HG03457 (cell line): ENCODE measurements at regions not wholly inside any gene's neighbourhood (a gene's known extent, or its start where the extent isn't known, plus 50 kb on each side); places are given as distances from the start of the nearest gene placed in this dataset.
"Not testable (repeated sequence)": the region's sequence is repeated elsewhere in the genome, so short reads cannot be mapped to it uniquely, and the experiment has no call there.

ENCODE experiments used
- ATAC-seq: cut with Tn5 transposase; IDR thresholded peaks from one replicate; pipeline ENCODE4 v1.9.1; 2021; ENCODE audit warnings: moderate number of reproducible peaks; ENCODE audit not compliant: unreplicated experiment

DNA sequence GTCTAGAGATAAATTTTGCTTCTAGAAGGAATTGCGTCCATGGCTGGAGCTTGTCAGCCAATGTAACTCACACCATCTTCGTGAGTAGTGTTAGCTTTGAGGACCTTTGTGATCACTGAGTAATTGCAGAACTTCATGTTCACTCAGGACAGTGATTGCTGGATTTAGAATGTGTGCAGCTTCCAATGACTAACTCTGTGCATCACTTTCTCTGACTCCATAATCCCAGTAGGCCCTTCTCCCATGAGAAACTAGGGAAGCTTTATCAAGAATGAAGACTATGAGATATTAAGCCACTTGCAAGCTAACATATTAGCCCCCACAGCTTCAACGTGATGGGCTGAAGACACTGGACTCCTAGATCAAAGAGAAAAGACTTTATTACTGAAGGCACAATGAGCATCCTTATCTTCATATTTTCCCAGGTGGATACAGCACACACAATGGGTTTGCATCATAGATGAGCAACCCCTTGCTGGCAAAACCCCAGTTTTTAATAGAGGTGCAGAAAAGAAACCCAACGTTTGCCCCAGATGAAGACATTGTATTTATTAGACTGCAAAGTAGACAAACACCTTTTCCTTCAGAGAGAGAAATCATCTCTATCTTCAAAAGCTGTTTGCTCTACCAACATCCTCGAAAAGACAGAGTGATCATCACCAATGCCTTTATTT lies 561.0 kb downstream of the LTN1 start:
- no peak for ATAC-seq

DNA sequence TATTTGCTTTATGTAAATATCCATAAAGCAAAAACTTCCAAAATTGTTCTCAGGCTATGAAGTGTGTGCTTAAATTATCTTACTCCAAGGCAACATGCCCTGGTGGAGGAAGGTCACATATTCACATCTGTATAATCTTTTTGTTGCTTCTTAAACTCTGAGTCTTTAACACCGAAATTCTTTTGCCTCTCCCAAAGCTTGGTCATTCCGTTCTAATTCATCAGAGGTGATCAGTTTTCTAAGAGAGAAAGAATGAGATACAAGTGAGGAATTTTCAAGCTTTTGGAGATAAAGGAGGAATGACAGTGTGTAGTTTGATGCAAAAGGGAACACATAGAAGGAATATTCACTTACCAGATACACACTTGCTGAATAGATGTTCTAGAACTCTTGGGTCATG lies 561.7 kb downstream of the LTN1 start:
- ATAC-seq: no peak

DNA sequence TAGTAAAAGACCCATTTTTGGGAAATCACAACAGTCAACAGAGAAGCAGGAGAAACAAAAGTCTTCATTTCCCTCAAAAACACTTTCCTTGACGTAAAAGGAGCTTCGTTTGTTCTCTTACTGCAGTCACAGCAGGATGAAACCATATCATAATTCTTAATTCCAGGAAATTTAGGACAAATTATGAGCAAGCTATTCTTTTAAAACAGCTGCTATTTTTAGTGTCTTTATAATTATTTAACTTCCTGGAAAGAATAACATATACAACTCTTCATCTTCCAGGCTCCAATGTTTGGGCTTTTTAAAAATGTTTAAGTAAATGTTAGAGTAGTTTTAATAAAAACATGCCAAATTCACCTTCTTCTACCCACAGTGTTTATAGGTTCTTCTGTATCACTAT lies 563.5 kb downstream of the LTN1 start:
- no peak for ATAC-seq

DNA sequence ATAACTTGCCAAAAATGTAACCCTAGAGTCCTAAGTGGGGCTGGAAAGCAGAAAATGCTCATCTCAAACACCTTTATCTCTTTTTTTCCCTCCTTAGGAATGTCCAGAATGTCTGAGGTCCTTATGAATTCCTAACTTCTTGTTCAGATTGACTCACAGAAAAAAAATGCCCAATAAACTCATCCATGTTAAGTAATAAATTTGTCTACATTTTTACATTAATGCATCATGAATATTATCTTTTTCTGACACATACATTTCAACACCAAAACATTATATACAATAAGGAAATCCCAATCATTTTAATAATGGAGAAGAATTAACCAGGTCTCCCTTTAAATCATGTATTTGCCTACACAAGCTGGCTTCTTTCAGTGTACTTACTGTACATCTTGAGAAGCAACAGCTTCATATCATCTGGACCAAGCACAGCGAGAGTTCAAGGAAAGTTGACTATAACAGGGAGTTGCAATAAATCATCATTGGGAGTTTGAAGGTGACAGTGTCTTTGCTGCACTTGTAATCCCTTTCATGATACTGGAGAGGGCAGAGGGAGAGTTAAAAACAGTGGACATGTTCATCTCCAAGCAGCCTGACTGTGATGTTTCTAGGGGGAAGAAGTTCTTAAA lies 565.2 kb downstream of the LTN1 start:
- no peak for ATAC-seq

DNA sequence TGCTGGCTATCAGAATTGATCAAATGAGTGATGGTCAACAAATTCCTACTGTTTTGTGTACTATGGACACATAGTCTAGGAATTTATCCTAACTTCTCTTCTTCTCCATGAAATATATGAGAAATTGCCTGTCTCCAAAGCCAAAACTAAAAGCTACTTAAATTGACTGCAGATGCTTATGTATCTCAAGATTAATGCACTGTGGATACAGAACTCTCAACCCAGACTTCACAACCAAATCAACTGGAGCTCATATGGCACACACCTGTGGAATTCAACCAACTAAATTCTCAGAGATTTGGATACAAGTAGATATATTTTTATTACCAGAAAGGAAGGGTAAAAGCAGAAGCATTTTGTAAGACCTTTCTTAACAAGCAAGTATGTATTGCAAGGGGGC lies 566.1 kb downstream of the LTN1 start:
- ATAC-seq: no peak

DNA sequence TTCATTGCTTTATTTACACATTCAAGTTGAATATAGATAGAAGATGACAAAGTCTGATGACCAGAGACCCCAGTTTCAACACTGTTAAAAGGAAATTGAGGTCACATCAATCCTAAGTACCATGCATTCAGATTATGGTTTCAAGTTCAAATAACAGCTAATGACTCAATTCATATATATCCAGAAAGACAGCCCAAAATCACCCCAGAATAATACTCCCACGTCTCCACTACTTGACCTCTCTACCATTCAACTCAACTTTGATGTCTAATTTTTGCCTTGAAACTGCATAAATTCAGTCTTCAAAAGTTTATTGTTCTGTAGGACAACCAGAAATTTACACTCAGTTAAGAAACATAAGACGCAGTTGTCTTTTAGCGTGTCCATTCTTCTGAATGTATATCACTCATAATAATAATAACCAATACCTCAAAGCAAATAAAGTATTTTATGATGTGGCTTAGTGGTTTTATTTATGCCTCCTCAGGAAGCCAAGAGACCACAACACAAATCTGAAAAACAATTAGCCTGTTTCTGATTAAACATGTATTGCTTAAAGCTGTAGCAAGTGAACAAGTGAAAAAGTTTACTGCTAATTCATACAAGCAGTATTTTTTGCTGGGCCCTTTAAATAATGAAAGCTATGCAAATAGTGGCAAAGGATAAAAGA lies 569.0 kb downstream of the LTN1 start:
- no peak for ATAC-seq

DNA sequence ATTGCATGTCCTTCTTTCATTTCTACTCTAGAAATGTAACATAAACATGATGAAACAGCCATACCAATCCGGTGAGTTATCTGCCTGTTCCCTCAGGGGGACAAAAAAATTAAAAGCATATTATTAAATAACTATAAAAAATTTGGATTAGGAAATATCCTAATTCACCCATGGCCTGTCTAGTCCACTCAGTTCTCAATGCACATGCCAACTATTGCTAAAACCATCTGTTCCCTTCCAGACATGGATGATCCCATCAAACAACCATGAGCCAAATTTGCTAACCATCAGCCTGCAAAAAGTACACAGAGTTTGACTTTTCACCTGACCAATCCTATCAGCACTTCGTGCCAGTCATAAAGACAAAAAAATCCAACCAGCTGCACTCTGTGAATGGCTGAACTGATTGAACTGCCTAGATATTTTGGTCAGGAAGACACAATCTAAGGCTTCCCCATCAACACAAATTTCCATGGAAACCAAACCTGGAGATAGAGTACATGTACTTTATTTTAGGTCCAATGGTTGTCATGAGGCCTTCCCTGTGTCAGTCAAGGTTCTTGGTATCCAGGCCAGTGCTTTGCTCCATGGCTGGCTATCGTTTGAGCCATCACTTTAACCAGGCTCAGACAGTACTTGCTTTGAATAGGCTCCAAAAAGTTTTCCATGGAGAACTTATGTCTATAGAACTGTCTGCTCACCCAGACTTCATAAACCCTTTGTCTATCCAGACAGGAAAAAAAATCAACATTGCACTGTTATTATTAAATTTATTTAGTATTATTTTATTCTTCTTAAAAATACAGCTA lies 570.8 kb downstream of the LTN1 start:
- ATAC-seq: no peak

DNA sequence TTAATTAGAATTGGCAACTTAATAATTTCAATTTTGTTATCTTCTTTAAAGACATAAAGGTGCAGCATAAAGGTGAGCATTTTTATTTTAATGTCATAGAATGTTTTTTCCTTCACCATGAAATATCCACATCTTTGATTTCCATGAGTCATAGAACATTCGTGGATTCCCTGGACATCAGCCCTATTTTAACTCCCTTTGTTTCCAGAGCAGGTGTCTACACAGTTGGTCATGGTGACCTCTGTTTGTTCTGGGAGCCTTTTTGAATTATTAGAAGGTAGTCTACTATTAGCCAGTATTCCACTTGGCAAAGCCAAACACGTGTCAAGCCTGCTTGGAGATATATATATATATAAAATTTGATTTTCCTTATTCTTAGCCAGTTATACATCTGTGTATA lies 572.9 kb downstream of the LTN1 start:
- ATAC-seq: no peak

DNA sequence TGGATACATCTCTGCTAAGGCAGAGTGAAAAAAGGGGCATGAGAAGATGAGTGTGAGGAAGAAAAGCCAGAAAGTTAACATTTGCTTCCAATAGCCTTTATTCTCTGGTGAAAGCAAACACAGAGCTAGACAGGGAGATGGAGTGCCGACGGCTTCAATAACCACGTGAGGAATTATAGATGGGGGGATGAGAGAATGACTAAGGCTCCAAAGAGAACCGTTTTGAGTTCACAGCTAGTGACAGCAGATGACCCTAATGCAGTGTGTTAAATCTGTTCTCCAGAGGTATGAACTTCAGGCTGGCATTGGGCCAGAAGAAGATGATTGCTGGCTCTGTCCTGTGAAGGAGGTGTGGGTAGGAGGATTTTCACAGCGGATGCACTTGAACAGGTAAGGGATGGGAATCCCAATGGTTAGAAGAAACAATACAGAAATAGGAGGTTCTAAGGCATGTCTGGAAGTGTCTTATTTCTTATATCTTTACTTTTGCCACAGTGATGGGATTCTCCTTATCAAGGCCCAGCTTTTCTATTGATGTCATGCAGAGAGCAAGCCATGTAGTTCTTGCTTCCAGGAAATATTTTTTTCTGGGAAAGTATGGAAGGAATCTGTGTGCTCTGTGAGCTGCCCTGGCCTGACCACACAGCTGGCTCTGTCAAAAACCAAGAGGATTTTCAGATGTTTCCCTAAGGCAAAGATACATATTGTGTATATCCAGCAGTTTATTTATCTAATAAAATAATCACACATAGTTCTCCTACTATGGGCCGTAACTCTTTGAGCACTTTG lies 573.8 kb downstream of the LTN1 start:
- ATAC-seq: no peak

DNA sequence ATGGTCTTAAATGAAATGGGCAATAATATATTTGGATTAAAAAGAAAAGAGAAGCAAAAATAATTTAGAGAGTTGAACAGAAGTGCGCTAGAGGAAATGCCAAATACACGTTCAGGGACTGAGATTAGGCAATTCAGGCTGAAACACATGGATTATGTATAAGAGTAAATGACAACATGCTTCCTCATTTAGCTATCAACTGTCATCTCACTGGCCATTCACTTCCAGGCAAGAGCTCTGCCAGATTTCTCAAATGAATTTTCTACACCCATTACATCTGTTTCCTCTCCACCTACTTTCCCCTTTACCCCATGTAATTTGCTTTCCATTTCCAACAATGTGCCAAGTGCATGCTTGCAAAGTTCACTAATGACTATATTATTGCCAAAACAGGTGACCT lies 582.4 kb downstream of the LTN1 start:
- no peak for ATAC-seq

DNA sequence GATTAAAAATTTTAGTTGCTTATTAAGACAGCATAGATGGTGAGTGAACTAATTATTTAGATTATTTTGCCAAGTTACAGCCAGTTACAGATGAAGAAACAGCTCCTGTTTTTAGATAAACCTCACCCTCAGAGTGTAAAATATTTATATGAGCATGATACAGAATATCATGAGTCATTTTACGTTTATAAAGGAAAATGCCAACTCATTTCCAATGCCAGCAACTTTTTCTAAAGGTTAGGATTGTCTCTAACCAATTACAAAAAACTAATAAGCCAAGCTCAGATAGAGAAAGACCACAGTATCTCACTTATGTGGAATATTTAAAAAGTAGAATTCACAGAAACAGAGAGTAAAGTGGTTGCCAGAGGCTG lies 590.1 kb downstream of the LTN1 start:
- ATAC-seq: no peak

DNA sequence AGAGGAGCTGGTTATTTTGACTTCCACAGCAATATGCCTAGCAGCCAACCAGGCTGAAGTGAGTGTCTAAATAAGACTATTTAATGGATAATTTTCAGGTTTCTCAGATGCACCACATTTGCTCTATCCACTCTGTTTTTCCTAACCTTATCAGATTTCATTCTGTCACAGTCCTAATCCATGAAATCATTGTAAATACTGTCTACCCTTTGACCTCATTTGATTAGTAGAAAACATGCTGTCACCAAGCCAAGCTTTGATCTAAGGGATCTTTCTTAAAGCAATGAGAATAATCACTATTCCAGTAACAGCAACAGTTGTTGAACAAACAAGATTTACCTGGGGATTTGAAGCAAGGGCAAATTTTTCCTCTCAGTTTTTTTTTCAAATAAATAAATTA lies 595.6 kb downstream of the LTN1 start:
- ATAC-seq: no peak

DNA sequence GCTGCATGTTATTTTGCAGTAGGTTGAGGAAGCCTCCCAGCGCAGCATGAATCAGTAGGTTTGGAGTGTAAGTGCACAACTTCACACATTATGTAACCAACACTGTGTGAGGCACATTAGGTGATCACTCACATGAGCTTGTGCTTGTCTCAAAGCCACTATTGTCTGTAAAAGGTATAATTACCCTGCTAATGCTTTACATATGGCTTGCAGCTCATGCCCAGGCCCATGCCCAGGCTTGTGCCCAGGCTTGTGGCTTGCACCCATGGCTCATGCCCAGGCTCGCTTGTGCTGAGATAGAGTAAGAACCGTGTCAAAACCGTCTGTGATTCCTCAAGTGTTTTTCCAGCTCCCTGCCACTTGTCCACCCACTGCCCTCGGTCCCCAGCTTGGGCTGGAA lies 596.3 kb downstream of the LTN1 start:
- ATAC-seq: no peak

DNA sequence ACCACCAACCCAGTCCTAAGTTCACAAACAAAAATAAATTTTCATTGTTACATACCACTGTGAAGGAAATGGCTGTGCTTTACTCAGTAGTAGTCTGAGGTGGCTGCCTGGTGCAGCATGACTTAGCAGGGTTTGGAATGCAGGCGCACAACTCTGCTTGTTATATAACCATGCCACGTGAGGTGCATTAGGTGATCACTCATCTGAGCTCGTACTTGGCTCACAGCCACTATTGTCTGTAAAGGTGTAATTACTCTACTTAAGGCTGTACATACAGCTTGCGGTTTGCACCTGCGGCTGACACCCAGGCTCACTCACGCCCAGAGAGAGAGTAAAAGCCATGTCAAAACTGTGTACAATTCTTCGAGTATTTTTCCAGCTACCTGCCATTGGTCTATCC lies 599.4 kb downstream of the LTN1 start:
- ATAC-seq: no peak

DNA sequence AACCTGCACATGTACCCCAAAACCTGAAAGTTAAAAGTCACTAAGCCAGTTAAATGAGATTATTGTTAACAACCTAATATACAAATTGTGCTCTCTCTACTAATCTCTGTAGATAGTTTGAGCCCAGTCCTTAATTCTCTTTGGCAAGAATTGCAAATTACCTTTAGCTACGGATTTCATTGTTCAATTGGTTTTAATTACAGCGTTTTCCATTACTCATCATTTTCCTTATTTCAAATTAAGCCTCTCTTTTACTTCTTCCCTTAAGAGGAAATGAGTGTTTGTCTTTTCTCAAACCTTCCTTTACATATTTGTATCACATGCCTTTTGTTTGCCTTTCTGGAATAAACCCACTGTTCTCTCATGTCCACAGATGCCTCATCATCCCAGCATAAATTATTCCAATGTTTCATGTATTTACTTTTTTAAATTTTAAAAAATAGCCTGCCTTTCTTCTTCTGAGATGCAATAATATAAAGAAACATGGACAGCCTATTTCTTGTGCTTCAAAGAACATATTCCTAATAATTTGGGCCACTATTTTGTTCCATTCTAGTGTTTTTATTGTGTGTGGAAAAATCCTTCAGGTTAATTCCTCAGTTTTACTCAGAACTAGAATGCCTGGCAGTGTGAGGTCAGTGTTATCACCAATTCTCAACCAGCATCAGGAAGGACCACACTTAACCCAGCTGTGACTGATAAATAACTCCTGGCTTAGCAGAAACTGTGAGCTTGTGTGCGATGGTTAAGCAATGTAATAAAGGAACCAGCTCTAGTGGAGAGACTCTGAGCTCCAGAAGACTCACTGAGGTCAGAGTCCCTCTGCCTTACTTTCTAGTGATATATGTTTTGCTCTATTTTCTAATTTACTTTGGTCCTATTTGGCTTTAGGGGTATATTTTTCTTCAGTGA lies 600.5 kb downstream of the LTN1 start:
- no peak for ATAC-seq

DNA sequence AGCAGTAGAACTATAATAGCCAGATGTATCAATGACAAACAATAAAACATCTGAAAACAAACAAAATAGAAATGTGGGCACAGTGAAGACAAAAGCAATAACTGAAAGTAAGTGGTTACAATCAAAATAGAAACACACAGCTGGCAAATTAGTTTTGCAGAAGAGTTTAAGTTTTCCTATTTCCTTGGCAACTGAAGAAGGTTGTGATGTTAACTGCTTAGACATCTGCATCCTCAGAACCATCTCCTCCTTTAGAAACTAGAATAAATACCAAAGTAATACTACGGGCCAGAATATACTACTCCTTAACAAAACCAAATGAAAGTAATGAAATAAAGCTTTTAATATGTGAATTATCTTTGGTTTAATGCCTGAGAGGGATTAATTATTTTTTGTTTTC lies 605.5 kb downstream of the LTN1 start:
- no peak for ATAC-seq

DNA sequence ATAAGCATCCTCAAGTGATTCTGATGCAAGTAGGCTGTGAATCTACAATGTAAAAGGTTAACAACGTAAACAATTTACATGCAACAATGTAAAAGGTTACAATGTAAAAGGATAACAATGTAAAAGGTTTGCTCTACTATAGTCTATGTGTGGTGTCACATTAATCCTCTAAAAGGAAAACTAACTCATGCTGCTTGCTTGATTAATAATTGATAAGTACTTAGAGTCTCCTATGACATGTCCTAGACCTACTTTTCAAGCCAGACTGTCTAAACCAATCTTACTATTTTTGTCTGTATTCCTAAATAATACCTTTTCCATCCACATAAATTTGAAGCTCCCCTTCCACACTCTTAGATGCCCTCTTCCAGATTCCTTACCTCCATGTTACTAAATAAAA lies 606.8 kb downstream of the LTN1 start:
- no peak for ATAC-seq

DNA sequence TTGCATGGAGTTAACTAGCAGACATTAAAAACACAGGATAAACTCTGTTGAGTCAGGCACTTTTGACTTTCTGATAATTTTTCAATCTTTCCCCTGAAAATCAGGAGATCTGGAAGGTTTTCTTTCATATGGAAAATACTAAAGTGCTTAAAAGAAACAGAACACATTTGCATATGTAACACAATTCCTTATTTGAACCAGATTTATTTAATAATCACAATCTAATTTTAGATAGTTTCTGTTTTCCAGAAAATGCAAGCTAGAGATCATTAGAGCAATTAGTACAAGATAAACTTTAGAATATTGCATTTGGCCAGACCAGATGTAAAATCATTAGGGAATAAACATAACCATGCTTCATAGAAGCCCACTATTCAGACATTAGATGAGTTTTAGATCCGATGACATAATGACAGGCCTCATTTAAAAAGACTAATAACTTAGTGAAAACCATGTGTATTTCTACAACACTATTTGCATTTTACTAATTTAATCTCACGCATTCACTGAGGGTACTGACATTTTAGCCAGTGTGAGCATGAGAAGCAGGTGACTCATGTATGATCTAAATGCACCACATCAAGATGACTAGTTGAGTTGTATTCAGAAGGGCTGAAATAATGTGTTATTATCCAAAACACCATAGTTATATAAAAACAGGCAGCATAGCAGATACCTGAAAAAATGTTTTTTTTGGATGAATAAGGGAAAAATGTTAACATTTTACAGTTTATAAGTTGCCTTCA lies 611.5 kb downstream of the LTN1 start:
- ATAC-seq: not testable (repeated sequence)

DNA sequence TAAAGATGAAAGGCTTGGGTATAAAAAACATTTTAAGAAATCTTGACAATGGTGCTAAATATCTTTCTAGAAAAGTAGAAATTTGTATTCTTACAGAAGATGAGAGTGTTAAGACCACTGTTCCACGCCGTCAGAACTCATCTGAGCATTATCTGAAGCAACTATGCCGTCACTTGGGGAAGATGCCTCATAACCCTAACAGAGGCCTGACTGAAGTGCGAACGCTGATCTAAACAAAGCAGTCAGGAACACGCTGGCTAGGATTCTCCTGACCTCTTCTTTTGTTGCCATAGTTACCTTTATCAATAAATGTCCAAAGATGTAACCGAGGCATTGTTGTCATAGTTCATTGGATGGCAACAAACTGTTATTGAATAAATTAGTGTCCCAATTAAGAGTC lies 612.4 kb downstream of the LTN1 start:
- ATAC-seq: no peak
